ENCODE measurements at regions not wholly inside any gene's neighbourhood (a gene's known extent, or its start where the extent isn't known, plus 50 kb on each side); places are given as distances from the start of the nearest gene placed in this dataset.

DNA sequence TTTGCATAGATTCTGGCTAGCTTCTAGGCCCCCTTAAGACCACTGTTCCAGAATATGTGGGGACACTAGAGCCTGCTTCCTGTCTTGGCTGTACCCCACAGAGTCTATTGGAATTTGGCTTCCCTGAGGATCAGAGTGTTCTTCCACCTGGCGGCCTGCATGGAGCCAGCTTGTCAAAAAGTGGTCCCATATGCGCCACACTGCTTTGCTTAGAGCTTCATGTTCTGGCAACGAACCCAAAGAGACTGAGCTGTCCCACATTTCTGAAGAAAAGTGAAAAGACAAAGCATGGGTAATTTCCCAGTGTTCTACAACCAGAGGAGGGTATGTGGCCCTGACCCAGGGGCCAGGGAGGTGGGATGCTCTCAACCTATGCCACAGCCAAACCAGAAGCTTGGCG is 52.7 kb upstream of the FZD7 start:
- TF ChIP-seq, protein P1, sequence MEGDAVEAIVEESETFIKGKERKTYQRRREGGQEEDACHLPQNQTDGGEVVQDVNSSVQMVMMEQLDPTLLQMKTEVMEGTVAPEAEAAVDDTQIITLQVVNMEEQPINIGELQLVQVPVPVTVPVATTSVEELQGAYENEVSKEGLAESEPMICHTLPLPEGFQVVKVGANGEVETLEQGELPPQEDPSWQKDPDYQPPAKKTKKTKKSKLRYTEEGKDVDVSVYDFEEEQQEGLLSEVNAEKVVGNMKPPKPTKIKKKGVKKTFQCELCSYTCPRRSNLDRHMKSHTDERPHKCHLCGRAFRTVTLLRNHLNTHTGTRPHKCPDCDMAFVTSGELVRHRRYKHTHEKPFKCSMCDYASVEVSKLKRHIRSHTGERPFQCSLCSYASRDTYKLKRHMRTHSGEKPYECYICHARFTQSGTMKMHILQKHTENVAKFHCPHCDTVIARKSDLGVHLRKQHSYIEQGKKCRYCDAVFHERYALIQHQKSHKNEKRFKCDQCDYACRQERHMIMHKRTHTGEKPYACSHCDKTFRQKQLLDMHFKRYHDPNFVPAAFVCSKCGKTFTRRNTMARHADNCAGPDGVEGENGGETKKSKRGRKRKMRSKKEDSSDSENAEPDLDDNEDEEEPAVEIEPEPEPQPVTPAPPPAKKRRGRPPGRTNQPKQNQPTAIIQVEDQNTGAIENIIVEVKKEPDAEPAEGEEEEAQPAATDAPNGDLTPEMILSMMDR (IDR thresholded peaks at IDR 0.05), result no peak
- no peak for TF ChIP-seq POLR2A (IDR thresholded peaks at IDR 0.05)
- no peak for TF ChIP-seq EP300 (IDR thresholded peaks at IDR 0.05)

All from tibial nerve (tissue), 4 donors.